ENCODE measurements at regions not wholly inside any gene's neighbourhood (a gene's known extent, or its start where the extent isn't known, plus 50 kb on each side); places are given as distances from the start of the nearest gene placed in this dataset.

DNA sequence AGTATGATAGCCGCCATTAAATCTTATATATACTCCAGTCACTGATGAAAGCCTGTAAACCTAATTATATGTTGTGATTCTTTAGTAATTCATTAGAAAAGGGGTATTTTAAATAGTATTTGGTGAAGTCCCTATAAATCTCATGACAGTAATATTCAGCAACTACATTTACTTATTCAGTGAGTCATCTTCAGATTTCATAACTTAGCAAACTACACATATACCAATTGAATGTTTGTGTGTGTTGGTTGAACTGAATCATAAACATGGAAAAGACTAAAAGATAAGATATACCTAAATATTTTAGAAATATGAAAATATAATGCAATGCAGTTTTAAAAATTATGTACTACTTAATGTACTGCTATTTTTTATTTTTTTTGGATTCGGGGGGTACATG is 1050.4 kb downstream of the MAT2B start:
- Mint-ChIP-seq H3K36me3 (no peaks in the 10 kb centered on the region), H3K9me3 (peaks cover 1% of the 10 kb centered on the region), H3K27ac (no peak overlapping the region), H3K27me3 (no peaks in the 10 kb centered on the region), H3K4me3 (no peak overlapping the region), H3K4me1 (no peaks in the 10 kb centered on the region)
- POLR2A ChIA-PET, result no interaction called here
- ATAC-seq (ENCODE audit: low read depth), result no peak
- no peak for DNase-seq

DNA sequence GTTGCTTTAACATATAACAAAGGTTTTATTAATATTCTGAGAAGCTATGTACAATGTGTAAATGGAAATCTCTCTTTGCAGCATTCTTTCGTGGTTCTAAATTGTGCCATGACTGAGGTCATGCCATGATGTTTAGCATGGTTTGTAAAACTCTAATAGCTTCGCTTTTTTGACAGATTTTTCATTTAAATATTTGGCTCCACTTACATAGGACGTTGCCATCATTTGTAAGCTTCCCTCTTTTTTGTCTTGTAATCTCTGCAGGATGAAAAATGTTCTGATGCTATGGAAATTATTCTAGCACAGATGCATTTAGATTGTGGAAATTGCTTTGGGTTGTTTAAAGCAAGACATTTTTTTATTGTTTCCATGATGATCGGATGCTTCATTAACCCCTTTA is 1054.8 kb downstream of the MAT2B start:
- Mint-ChIP-seq H3K36me3 (no peaks in the 10 kb centered on the region), H3K27me3 (no peaks in the 10 kb centered on the region), H3K27ac (no peak overlapping the region), H3K9me3 (no peaks in the 10 kb centered on the region), H3K4me1 (no peaks in the 10 kb centered on the region), H3K4me3 (no peak overlapping the region)
- DNase-seq (no peak), ATAC-seq (ENCODE audit: low read depth) (no peak)
- POLR2A ChIA-PET, result no interaction called here

GRCh38 chr5:164561933-164562872 is 1056.8 kb downstream of the MAT2B start:
- no peaks in the 10 kb centered on the region for H3K36me3 Mint-ChIP-seq
- DNase-seq (no peak), ATAC-seq (ENCODE audit: low read depth) (no peak)
- H3K9me3 Mint-ChIP-seq, result no peaks in the 10 kb centered on the region
- H3K27ac Mint-ChIP-seq, result no peak overlapping the region
- POLR2A ChIA-PET, result no interaction called here
- no peak overlapping the region for H3K4me3 Mint-ChIP-seq
- H3K4me1 Mint-ChIP-seq, result no peaks in the 10 kb centered on the region
- no peaks in the 10 kb centered on the region for H3K27me3 Mint-ChIP-seq

- no peak for DNase-seq
- H3K9me3 Mint-ChIP-seq, result no peaks in the 10 kb centered on the region
- H3K36me3 Mint-ChIP-seq, result no peaks in the 10 kb centered on the region
- H3K27me3 Mint-ChIP-seq, result no peaks in the 10 kb centered on the region
- H3K4me1 Mint-ChIP-seq, result no peaks in the 10 kb centered on the region
- ATAC-seq (ENCODE audit: low read depth), result no peak
- POLR2A ChIA-PET, result no interaction called here
- no peak overlapping the region for H3K4me3 Mint-ChIP-seq
- no peak overlapping the region for H3K27ac Mint-ChIP-seq
Measured at GRCh38 chr5:164563370-164563769, 1058.0 kb downstream of the MAT2B start.

DNA sequence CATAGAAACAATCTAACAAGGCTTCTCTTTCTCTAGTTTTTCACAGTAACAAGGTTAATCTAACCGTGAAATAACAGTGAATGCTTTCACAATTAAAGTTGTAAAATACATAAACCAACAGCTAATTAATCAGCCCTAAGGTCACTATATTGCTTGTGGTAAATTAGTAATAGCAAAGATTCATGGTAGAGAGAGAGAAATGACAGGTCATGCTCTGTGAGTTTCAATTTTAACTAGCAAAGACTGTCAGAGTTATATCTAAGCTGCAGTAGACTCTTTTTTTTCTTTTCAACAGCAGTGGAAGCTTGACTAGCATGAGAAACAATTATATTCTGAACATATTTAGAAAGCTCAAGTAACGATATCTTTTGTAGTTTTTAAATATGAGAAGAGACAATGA is 1068.0 kb downstream of the MAT2B start:
- no peak overlapping the region for H3K27ac Mint-ChIP-seq
- POLR2A ChIA-PET, result no interaction called here
- peaks cover 7% of the 10 kb centered on the region for H3K9me3 Mint-ChIP-seq
- no peaks in the 10 kb centered on the region for H3K4me1 Mint-ChIP-seq
- no peaks in the 10 kb centered on the region for H3K27me3 Mint-ChIP-seq
- ATAC-seq (ENCODE audit: low read depth) (no peak), DNase-seq (no peak)
- H3K4me3 Mint-ChIP-seq, result no peak overlapping the region
- no peaks in the 10 kb centered on the region for H3K36me3 Mint-ChIP-seq

DNA sequence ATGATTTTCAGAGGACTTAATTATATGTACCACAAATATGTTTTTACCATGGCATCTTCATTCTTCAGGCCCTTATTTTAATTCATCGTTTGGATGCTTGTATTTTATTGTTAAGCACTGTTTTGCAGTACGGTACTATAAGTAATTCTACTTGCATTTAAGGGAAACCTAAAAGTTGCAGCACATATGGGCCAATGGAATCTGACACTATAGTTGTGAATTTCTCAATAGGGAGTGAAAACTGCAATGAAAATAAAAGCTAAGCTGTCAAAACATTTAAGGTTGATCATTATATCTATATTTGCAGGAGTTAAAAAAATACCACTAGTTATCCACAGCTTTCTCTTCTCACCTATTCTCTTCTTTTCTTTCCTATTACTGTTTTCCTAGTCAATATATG is 1071.8 kb downstream of the MAT2B start:
- H3K9me3 Mint-ChIP-seq, result no peaks in the 10 kb centered on the region
- POLR2A ChIA-PET, result no interaction called here
- H3K27me3 Mint-ChIP-seq, result no peaks in the 10 kb centered on the region
- DNase-seq, result no peak
- H3K4me1 Mint-ChIP-seq, result no peaks in the 10 kb centered on the region
- no peaks in the 10 kb centered on the region for H3K36me3 Mint-ChIP-seq
- H3K27ac Mint-ChIP-seq, result no peak overlapping the region
- no peak for ATAC-seq (ENCODE audit: low read depth)
- no peak overlapping the region for H3K4me3 Mint-ChIP-seq

GRCh38 chr5:164577742-164578141 is 1072.3 kb downstream of the MAT2B start:
- H3K36me3 Mint-ChIP-seq, result no peaks in the 10 kb centered on the region
- H3K4me3 Mint-ChIP-seq, result no peak overlapping the region
- ATAC-seq (ENCODE audit: low read depth) (no peak), DNase-seq (no peak)
- no peaks in the 10 kb centered on the region for H3K27me3 Mint-ChIP-seq
- H3K4me1 Mint-ChIP-seq, result no peaks in the 10 kb centered on the region
- POLR2A ChIA-PET, result no interaction called here
- H3K27ac Mint-ChIP-seq, result no peak overlapping the region
- H3K9me3 Mint-ChIP-seq, result no peaks in the 10 kb centered on the region

GRCh38 chr5:164578401-164578800 is 1073.0 kb downstream of the MAT2B start:
- Mint-ChIP-seq H3K4me1 (no peaks in the 10 kb centered on the region), H3K9me3 (no peaks in the 10 kb centered on the region), H3K27ac (no peak overlapping the region), H3K27me3 (no peaks in the 10 kb centered on the region), H3K36me3 (no peaks in the 10 kb centered on the region), H3K4me3 (no peak overlapping the region)
- ATAC-seq (ENCODE audit: low read depth) (no peak), DNase-seq (no peak)
- POLR2A ChIA-PET, result no interaction called here

- Mint-ChIP-seq H3K9me3 (no peaks in the 10 kb centered on the region), H3K27me3 (no peaks in the 10 kb centered on the region), H3K36me3 (no peaks in the 10 kb centered on the region), H3K4me3 (no peak overlapping the region), H3K27ac (no peak overlapping the region), H3K4me1 (no peaks in the 10 kb centered on the region)
- no peak for DNase-seq
- POLR2A ChIA-PET, result no interaction called here
- ATAC-seq (ENCODE audit: low read depth), result no peak
Measured at GRCh38 chr5:164578911-164579310, 1073.5 kb downstream of the MAT2B start.

- Mint-ChIP-seq H3K27ac (no peak overlapping the region), H3K27me3 (no peaks in the 10 kb centered on the region), H3K4me1 (no peaks in the 10 kb centered on the region), H3K4me3 (no peak overlapping the region), H3K36me3 (no peaks in the 10 kb centered on the region), H3K9me3 (peaks cover 2% of the 10 kb centered on the region)
- ATAC-seq (ENCODE audit: low read depth), result no peak
- POLR2A ChIA-PET, result no interaction called here
- DNase-seq, result no peak
Measured at GRCh38 chr5:164580155-164580554, 1074.7 kb downstream of the MAT2B start.

DNA sequence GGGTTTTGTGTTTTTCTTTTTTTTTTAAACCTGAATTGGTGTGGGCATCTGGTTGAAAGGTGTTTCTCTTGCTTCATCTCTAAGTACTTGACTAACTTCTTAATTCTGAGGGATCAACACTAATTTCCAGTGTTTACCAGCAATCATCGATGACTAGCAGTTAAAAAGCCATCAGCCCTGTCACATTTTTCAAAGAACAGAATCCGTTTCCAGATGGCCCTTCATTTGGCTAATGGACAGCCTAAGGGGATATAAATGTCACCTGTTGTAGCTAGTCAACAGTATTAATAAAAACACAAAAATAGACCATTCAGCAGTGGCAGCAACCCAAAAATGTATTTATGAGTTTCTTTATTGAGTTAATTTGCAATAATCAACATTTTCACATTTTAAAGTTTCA is 1076.5 kb downstream of the MAT2B start:
- POLR2A ChIA-PET, result no interaction called here
- H3K36me3 Mint-ChIP-seq, result no peaks in the 10 kb centered on the region
- ATAC-seq (ENCODE audit: low read depth) (no peak), DNase-seq (no peak)
- H3K4me3 Mint-ChIP-seq, result no peak overlapping the region
- peaks cover 2% of the 10 kb centered on the region for H3K9me3 Mint-ChIP-seq
- H3K27me3 Mint-ChIP-seq, result no peaks in the 10 kb centered on the region
- H3K27ac Mint-ChIP-seq, result no peak overlapping the region
- H3K4me1 Mint-ChIP-seq, result no peaks in the 10 kb centered on the region

- POLR2A ChIA-PET, result no interaction called here
- no peaks in the 10 kb centered on the region for H3K36me3 Mint-ChIP-seq
- no peak overlapping the region for H3K27ac Mint-ChIP-seq
- no peak for DNase-seq
- no peaks in the 10 kb centered on the region for H3K9me3 Mint-ChIP-seq
- H3K4me3 Mint-ChIP-seq, result no peak overlapping the region
- H3K27me3 Mint-ChIP-seq, result no peaks in the 10 kb centered on the region
- H3K4me1 Mint-ChIP-seq, result no peaks in the 10 kb centered on the region
- ATAC-seq (ENCODE audit: low read depth), result no peak
Measured at GRCh38 chr5:164593982-164594381, 1088.6 kb downstream of the MAT2B start.

DNA sequence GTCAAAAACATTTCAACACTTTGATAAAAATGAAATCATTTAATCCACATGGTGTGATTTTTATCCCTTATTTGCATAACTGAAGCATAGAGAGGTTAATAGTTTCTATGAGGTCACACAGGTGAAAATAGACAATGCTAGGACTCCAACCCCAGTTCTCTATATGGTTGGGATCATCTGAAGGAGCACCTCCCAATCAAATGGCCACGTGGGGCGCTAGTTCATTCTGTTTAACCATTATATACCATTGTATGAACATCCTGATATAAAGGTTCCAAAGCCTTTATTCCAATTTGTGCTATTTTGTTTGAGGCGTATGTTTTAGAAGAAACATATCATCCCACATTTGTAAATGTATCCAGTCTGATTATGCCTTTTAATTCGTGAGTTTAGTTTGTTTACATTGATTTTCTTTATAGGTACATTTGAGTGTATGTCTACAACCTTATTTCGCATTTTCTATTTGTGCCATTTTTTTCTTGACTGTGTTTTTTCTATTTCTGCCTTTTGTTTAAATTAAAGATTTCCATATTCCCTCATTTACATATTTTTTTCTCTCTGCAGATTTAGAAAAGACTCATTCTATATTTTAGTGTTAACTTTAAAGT is 1092.0 kb downstream of the MAT2B start:
- no peak for DNase-seq
- Mint-ChIP-seq H3K27ac (no peak overlapping the region), H3K36me3 (no peaks in the 10 kb centered on the region), H3K9me3 (no peaks in the 10 kb centered on the region), H3K4me3 (no peak overlapping the region), H3K27me3 (no peaks in the 10 kb centered on the region), H3K4me1 (no peaks in the 10 kb centered on the region)
- no peak for ATAC-seq (ENCODE audit: low read depth)
- POLR2A ChIA-PET, result no interaction called here

- Mint-ChIP-seq H3K4me3 (no peak overlapping the region), H3K36me3 (no peaks in the 10 kb centered on the region), H3K27me3 (no peaks in the 10 kb centered on the region), H3K9me3 (no peaks in the 10 kb centered on the region), H3K4me1 (no peaks in the 10 kb centered on the region), H3K27ac (no peak overlapping the region)
- ATAC-seq (ENCODE audit: low read depth), result no peak
- no peak for DNase-seq
- POLR2A ChIA-PET, result no interaction called here
Measured at GRCh38 chr5:164600274-164600673, 1094.9 kb downstream of the MAT2B start.

Data from activated naive CD8-positive, alpha-beta T cell treated with anti-CD3 and anti-CD28 coated beads, Interleukin-2, amount 10 ng/mL, durations not matched to agents 7 days and 5 days (primary cell).